ENCODE measurements at regions not wholly inside any gene's neighbourhood (a gene's known extent, or its start where the extent isn't known, plus 50 kb on each side); places are given as distances from the start of the nearest gene placed in this dataset.

DNA sequence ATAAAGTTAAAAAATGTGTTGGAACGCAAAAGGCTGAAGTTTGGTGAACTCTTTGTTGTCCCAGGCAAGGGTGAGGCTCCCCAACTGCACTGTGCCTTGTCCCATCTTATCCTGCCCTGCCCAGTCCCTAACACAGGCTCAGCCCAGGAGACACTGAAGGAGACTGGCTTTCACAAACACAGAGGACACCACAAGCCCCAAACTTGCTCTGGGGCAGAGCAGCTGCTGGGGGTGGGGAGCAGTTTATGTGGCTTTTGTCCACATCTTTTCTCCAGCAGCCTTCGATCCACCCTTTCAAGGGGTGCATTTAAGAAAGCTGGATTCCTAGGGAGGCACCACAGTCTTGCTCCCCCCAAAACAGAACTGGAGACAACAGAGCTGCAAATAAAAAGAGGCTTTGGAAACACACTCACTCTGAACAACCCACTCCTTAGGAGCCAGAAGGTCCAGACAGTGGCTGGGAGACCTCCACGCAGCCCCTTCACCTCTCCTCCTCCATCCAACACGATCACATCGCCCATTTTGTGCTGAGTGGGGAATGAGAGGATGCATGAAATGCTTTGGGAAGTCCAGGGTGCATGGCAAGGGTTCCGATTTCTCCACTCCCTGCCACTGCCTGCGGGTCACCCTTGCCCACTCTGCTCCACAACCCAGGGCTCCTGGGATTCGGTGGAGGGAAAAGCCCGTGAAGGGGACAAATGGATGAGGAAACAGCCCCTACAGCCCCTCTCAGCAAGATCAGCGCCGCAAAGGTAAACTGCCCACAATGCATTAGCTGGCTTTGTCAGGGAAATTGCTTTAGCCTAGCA, 260.5 kb upstream of the TLE3 start (continued):
- TF ChIP-seq SUPT20H (IDR thresholded peaks at IDR 0.05; ENCODE audit: borderline replicate concordance, control insufficient read depth, low read depth, low read length), result no peak
- TF ChIP-seq SMAD5 (IDR thresholded peaks at IDR 0.05; ENCODE audit: low read depth), result no peak
- TF ChIP-seq POLR2AphosphoS2 (IDR thresholded peaks at IDR 0.05; ENCODE audit: low read depth, low read length), result no peak

GRCh38 chr15:70357453-70357852, 259.7 kb upstream of the TLE3 start:
- intact Hi-C loops (cut with micrococcal nuclease; ENCODE audit: unreplicated experiment), result no loop called here
- Histone ChIP-seq H3K9me3 (replicated peaks; ENCODE audit: control insufficient read depth, insufficient read depth, low read length) (no peaks in the 10 kb centered on the region), H3K27ac (ENCODE audit: control insufficient read depth, insufficient read depth) (no peak overlapping the region), H3K79me2 (ENCODE audit: control insufficient read depth, insufficient read depth, low read length) (no peaks in the 10 kb centered on the region), H3K36me3 (ENCODE audit: control insufficient read depth in 2 of 2, insufficient read depth in 2 of 2, low read length in 1 of 2) (no peaks in the 10 kb centered on the region), H3K4me3 (no peak overlapping the region), H3K27me3 (replicated peaks in 1 of 2; ENCODE audit: control insufficient read depth in 2 of 2, insufficient read depth in 2 of 2, low read length in 1 of 2) (peaks cover 0 to 2% of the 10 kb centered on the region in 2 experiments; a peak in 3 of 4 replicates), H2AFZ (ENCODE audit: control insufficient read depth, low read depth, low read length) (no peak overlapping the region), H3K4me1 (ENCODE audit: control insufficient read depth, insufficient read depth, low read length) (no peaks in the 10 kb centered on the region), H3K9ac (ENCODE audit: control insufficient read depth, insufficient read depth, low read length) (no peak overlapping the region), H4K20me1 (ENCODE audit: control insufficient read depth, insufficient read depth) (no peaks in the 10 kb centered on the region), H3K4me2 (ENCODE audit: control insufficient read depth, insufficient read depth) (no peak overlapping the region)
- DNase-seq (ENCODE audit: low read depth, low spot score) (no peak), FAIRE-seq (no peak), ATAC-seq (no peak)
- SMC1A ChIA-PET (ENCODE audit: uncharacterized antibody, unreplicated experiment), result no interaction called here
- in situ Hi-C loops (cut with MboI), result no loop called here
- RAD21 ChIA-PET (ENCODE audit: unreplicated experiment), result no interaction called here
- POLR2A ChIA-PET, result no interaction called here
- no TSS peak for BruUV-seq (replicated peaks)
- CTCF ChIA-PET, result no interaction called here
- 52% methylated on average over 8 of the region's 8 CpGs for WGBS (ENCODE audit: insufficient coverage, insufficient replicate concordance, low lambda C conversion rate, missing lambda C conversion rate)
- TF ChIP-seq POLR2AphosphoS5 (IDR thresholded peaks at IDR 0.05; ENCODE audit: low read length), result no peak
- TF ChIP-seq TARDBP (IDR thresholded peaks at IDR 0.05; ENCODE audit: borderline replicate concordance), result no peak
- TF ChIP-seq RAD21 (IDR thresholded peaks at IDR 0.05; ENCODE audit: insufficient read depth, low read depth, low read length), result no peak
- no peak for TF ChIP-seq ZBTB4 (CRISPR knock-in tag; IDR thresholded peaks at IDR 0.05)
- TF ChIP-seq KLF5 (IDR thresholded peaks at IDR 0.05; ENCODE audit: partially characterized antibody), result no peak
- TF ChIP-seq NR2C1 (IDR thresholded peaks at IDR 0.05), result no peak
- no peak for TF ChIP-seq IRF5 (IDR thresholded peaks at IDR 0.05; ENCODE audit: borderline replicate concordance)
- TF ChIP-seq CUX1 (IDR thresholded peaks at IDR 0.05; ENCODE audit: insufficient replicate concordance, low read depth, low read length), result no peak
